ENCODE measurements at regions not wholly inside any gene's neighbourhood (a gene's known extent, or its start where the extent isn't known, plus 50 kb on each side); places are given as distances from the start of the nearest gene placed in this dataset.

DNA sequence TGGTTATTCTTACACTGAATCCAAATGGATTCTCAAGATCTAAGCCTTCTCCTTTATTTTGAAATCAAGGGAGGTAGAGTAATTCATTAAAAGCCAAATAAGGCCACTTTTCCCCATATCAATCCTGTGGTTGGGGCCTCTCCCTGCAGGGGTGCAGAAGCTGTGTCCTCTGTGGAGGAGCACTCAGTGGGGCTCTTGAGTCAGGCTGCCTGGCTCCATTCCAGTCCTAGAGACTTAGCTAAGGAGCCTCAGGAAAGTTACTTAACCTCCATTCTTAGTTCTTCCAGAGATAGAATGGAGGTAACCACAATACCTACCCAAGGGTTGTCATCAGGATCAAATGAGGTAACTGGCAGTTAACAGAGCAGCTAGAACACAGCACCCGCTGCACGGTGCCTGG lies 564.3 kb downstream of the CMPK2 start:
- no peak for DNase-seq

DNA sequence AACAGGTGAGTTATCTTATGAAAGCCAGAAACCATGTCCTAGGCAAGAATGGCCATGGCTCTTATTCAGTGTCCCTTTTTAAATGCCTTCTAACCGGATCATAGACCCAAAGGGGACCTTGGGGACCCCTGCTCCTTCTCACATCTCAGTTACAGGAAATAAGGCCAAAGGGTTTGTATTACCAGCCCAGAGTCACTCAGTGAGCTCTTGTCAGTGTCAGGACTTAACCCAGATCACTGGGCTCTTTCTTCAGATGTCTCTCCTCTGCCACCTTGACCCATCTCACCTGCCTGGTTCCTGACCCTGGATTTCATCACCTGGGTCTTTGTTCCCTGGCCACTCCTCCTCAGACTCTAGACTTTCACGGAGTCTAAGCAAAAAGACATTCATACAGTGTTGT lies 556.7 kb downstream of the CMPK2 start:
- no peak for DNase-seq

DNA sequence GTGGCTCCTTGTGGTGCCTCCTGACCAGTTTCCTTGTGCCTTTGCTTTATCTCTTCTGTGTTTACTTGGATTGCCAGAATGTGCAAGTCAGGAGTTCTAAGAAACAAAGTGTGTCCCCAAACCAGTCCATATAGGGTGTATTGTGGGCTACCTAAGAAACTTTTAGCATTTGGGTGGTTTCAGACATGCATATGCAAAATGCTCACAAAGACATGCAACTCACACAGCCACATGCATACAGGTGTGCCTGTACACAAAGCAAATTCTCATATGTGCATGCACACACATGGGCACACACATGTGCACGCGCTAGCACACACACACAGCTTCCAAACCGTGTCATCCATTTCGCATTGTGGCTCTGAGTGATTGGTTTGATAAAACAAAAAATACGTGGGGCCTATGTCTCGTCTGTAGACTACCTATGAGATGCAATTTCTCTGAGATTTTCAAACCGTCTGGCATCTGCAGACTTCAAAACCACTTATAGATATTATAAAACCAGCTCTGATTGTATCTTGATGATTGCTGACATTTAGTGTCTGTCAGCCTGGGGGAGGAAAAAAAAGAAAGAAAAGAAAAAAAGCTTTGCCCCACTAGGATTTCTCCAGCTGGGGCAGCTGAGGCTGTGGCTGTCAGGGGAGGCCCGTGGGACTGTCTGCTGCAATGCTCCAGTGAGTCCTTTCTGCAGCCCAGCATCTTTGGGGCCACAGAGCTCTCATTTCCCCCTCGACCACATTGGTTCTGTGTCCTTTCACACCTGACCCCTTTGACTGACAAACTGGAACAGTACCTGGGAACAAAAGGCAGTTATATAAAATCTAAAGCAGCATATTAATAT lies 556.1 kb downstream of the CMPK2 start:
- DNase-seq = no peak

DNA sequence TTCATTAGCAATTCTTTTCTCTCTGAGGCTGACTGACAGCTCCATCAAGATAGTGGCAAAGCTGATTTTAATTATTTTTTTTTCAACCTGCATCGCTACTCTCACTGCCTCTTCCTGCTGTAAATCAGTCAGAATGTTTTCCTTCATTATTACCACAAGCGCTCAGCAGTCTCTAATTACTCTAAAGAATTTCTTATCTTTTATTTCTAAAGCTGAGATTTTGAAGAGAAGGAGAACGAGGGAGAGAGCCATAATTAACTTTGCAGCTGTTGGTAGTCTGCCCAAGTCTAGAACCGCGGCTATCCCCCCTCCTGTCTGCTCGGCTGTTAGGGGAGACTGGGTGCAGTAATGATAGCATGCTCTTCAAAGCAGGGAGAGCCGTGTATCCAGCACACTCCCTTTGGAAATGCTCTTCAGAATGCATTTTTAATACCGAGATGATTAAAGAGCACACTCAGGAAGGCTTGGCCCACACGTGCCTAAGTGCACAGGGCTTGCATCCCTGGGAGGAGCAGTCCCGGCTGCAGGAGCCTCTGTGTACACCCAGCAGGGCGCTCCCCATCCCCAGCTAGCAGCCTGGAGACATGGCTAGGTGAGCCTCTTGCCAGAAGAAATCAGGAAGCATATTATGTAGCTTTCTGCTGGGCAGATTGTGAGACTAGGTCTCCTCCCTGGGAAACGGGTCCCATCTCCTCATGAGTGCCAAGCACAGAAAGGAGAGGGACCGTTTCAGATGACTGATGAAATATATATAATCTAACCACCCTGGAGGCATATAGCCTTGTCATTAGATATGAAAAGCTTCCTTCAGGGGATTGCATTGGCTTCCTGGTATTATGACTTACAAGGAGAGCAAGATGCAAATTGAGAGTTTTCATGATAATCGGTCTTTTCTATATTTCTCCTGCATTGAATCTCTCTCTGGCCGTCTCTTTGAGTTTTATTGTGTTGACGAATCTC lies 555.2 kb downstream of the CMPK2 start:
- DNase-seq = no peak

DNA sequence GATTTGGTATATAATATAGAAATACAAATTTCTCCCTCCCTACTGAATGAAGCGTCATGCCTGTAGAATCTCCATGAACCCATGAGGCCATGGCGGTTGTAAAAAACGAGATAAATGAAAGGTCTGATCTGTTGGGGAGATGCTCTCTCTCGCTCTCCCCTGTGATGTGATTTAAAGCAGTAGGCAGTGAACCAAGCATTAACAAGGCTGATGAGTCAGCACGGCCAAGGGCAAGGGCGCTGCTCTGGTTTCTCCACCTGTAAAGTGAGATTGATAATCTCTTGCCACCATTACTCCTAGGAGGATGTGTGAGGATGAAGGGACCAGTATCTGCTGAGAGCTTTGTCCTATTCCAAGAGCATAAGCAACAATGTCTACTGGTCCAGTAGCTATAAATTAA lies 553.3 kb downstream of the CMPK2 start:
- no peak for DNase-seq

DNA sequence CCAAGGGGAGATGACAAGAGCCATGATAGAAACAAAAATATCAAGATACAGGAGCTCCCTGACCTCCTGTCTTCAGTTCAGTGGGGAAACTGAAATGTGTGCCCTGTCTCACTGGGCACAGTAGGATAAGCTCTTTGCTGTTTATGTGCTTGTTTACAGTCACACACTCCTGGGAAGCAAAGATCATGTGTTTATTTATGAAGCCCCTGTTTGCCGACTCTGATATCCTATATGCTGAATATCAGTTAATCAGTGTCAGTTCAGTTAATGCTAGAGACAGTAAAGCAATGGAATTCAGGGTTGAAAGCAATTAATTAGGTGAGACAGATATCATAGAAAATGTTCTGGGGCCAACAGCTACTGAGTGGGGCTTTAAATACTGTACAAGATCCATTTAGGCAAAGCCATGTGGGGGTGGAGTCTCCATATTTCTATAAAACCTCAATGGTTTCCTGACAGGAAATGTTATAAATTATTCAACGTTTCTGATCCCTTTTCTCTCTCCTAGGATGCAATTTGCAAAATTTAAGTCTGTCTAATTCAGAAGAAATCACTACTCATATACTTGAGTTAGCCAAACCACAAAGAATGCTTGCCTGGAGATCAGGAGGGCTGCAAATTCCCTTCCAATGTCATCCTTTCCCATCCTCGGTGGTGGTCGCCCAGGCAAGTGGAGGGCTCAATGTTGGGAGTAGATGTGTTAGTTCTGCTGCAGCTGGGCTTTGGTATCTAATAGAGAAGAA lies 551.3 kb downstream of the CMPK2 start:
- no peak for DNase-seq

DNA sequence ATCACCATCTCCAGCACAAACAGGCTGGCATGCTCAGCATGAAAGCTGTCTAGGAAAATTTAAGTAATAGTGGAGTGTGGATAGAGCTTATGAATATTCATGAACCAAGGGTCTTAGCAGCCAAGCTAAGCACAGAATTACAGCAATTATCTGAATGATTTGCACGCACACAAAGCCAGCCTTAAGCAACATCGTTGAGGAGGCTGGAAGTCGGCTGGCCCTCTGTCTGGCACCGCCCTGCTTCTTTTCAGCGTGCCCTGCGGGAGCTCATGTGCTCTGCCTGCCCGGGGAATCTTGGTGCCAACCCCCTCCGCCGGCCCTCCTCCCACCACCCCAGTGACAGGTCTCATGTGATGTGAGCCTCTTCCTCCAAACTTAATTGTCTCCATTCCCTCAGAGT lies 540.1 kb downstream of the CMPK2 start:
- no peak for DNase-seq

DNA sequence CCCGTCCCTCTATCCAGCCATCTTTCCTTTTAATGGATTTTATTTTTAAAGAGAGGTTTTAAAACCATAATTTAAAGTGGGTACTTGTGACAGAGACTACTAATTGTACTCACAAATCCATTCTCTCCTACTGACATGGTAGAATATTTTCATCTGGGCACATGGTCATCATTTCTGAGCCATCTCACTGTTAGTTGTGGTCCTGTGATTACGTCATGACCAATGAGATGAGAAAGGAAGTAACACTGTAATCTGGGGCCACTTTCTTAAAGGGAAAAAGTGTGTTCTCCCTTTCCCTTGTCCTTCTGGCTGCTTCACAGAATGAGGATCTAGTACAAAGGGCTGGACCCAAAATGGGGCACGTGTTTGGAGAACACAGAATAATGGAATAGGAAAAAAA lies 538.7 kb downstream of the CMPK2 start:
- no peak for DNase-seq

DNA sequence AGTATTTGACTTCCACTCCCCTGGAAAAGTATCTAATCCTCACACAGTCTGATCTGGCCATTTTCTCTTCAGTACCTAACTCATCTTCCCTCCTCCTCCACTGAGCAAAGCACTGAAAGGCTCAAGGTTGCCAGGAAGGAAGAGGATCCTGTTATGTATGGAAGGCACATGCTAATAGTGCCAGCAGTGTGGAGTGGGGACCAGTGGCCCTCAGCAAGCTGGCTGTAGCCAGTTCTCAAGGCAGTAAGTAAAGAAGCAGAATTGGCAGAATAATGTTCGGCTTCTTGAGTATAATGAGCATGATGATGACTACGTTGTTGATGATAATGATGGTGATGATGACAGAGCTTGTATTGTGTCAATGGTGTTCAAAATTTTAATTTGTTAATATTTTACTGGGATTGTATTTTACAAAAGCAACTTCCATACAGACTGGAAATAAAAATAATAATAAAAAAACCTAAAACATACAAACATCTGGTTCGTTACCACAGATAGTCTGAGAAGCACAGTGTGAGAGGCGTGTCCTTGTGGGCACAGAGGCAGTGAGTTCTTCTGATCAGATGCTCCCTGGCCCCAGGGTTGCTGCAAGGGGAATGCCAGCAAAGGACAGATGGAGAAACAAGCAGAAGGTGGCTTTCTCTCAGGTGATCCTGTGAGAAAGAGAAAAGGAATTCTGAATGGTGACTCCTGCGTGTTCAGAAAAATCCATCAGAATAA lies 528.8 kb downstream of the CMPK2 start:
- DNase-seq = no peak

DNA sequence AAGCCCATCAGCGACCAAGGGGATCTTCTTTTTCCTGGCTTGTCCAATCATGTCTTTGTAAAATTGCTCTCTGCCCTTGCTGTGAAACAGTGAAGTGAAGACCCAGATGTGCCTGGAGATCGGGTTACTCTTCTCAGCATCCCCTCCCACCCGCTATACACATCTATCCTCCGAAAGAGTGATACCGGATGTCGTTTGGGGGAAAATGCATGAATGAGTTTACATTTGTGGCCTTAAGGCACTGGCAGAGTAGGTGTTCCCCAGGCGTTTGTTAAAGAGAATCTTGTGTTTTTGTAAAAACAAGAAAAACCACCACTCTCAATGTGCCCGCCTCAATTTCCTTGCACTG lies 528.3 kb downstream of the CMPK2 start:
- DNase-seq = no peak

DNA sequence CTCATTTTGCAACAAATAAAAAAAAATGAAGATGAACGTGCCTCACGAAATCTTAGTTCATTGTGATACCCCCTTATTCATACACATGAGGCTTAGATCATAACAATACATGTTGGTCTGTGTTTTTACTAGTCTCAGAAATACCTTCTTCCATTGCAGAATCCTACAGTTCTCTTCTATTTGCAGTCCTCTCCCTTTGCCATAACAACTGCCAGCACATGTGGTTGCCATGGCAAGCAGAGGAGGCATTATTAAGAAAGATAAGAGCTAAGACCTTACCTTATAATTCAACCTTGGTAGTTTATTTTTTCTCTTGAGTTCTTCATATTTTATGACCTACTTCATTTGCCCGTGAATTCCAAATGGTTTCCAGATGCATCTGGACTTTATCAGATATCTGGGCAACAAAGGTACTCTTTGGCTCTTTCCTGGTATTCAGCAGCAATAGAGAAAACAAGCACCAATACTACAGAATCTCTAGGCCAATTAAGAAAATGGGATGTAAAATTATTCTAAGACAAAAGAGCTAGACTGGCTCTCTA lies 524.0 kb downstream of the CMPK2 start:
- no peak for DNase-seq

DNA sequence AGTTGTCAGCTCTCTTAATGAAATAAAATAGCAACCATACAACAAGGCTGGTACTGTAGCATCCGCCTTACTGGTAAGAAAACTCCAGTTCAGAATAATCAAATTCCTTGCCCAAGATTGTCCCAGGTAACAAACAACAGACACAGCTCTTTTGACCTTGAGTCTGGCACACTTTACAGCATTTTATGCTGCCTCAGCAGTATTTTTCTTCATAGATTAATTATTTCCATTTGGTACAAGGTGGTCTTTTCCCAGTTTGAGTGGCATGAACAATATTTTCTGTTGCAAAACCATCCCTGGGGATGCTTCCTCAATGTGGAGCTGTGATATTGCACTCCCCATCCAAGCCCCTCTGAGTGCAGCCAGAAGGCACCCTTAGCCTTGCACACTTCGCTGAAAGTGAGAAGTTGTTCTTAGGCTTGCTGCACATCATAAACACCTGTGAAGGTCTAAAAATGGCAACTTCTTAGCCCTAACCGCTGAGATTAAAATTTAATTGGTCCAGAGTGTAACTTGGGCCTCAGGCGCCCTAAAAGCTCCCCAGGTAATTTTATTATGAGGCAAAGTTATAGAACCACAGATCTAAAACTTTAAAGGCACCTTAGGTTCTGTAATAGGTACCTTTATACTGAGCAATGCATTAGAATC lies 523.3 kb downstream of the CMPK2 start:
- no peak for DNase-seq

DNA sequence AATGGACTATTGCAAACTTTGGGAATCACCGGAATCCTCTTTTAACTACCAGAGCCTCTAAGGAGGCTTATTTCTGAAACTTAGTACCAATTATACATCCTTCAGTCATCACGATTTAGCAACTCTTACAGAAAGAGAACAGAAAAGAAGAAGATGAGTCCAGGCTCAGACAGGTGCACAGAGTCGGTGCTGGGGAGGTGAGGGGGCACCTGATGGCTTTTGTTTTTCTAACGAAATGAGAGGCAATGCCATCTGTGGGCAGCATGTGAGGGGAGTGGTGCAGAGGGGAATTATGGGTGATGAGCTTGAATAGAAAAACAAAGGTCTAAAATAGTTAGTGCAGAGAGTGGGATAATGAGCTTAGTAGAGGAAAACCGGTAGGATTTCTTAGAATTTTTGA lies 522.6 kb downstream of the CMPK2 start:
- no peak for DNase-seq

DNA sequence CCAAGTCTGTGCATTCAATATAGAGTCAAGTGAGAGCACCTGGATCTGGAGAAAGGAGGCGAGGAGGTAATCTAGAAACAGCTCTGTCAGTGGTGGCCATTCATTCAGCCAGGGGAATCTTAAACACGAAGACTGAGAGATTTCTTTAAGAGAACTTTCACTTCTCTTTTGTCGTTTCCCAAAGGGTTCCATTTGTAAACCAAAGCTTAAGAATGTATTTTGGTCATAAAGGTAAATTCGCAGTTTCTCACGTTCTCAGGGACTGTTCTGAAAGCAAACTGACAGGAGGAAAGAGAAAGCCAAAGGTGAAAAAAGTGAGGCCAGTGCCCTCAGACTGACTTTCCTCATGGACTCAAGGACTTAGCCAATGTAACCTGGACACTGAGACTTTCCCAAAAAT lies 513.5 kb downstream of the CMPK2 start:
- no peak for DNase-seq

DNA sequence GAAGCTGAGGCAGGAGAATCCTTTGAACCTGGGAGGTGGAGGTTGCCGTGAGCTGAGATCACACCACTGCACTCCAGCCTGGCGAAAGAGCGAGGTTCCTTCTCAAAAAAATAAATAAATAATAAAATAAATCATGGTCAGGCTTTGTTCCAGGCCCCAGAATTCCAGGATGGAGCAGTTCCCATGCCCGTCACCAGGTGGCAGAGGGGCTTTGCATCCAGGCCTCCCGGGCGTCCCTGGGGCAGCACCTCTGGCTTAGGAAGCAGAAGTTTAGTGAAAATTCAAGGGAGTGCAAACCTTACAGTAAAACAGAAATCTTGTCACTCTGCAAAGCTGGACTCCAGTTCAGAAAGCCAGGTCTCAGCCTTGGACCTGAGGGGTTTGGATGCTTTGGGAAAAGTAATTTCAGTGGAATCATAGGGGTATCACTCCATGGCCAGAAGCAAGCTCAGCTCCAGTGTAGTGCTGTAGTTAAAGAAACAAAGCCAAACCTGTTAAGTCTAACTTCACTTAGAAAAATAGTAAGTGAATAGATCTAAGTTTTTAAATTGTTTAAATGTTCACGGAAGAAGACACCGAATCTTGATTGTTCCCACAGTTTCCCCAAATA lies 512.7 kb downstream of the CMPK2 start:
- no peak for DNase-seq

DNA sequence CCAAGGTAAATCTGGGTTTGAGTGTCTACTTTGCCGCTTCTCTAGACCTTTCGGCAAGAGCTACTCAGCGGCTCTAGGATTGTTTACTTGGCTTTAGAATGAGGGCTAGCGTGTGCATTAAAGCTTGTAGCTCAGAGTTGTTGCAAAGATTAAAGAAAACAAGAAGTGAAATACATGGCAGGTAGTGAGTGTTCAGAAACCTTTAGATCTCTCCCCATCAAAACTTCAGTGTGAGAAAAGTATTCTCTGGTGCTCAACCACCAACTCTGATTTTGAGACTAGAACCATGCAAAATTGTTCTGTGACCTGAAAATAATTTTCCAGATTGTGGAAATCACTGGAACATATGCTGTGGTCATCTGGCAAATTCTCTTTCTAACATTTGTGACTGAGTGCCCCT lies 512.0 kb downstream of the CMPK2 start:
- no peak for DNase-seq

DNA sequence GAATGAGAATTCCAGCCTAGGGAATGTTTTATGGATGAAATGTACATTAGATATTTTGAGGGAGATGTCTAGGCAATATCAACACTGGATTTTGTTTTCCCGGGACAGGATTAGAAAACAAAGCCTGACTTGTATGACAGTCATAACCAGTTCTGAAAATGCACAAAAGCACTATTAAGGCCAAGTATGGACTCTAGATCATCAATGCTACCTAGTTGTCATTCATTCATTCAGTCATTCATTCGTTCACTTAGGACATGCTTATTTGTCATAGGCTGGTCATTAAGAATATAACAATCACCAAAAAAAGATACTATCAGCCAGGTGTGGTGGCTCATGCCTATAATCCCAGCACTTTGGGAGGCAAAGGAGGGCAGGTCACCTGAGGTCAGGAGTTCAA lies 511.2 kb downstream of the CMPK2 start:
- no peak for DNase-seq

DNA sequence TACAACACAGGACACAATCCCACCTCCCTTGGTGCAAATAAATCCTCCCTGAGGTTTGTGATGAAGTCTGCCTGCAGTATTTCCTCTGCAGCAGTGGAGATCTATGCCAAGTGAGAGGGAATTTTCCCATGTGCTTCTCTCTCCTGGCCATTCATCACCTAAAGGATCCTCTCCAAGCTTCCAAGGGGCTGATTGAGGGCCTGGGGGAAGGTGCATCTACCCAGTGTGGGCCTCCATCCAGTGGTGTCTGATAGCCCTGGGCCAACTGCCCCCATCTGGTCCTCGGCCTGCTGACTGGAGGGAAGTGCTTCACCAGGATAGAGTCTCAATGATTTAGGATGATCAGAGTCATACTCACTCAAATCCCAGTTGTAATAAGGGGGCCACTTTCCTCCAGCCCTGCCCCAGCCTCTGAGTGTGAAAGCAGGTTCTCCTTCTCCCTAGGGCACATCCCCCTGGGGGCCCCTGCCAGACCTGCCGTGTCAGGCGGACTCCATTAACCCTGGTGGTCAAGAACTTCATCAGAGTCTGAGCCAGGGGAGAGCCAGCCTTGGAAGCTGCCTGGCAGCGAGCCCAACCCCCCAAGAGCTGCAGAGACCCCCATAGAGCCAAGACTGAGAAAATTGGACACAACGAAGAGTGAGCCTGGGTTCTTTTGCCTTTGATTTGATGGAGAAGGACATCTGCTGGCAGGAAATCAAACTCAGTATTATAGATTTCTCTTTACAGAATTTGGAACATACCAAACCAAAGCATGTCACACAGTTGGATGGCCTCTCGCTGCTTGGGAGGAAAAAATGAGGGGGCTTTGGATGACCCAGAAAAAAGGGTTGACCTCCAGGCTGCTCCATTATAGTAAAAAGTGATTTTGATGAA lies 509.6 kb downstream of the CMPK2 start:
- DNase-seq = no peak

DNA sequence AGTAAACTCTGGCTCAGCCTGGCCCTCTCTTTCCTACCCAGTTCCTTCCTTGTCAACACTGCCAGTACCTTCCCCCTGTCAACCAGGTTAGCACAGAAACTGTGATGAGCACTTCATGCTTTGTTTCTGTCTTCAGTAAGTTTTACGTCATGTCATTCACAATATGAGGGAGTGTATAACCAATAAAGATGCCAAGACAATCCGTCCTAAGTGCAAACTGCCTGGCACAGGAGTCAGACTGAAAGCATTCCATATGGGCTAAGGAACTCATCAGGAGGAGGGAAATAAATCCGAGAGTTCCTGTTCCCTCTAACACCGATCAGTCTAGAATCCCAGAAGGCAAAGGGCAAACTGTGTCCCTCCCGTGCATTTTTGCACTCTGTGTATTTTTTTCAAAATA lies 507.2 kb downstream of the CMPK2 start:
- no peak for DNase-seq

DNA sequence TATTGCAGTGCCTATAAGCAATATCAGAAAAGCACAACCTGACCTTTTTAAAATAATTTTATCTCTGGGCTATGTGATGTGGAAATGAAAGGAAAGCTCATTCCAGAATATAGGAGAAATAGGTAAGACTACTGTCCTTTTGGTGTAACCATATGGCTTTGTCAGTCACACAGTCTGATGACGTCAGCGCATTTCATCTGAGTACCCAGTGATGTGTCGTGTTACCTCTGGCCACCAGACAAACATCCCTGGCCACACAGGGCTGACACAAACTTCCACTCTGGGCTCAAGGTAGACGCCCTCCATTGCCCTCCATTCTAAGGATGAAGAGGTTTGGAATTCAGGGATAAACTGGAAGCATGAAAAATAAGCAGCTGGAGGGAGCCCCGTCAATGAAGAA lies 506.7 kb downstream of the CMPK2 start:
- no peak for DNase-seq

Data from central memory CD4-positive, alpha-beta T cell (primary cell).